Neural progenitor cell (in vitro differentiated cells): ENCODE measurements at regions not wholly inside any gene's neighbourhood (a gene's known extent, or its start where the extent isn't known, plus 50 kb on each side); places are given as distances from the start of the nearest gene placed in this dataset.

ENCODE experiments used
- CTCF ChIP-seq: fragments of 200-600 bp; sonication (generic); IDR thresholded peaks from 2 replicates; pipeline ENCODE4 v1.5.1; 2017; ENCODE audit warnings: antibody characterized with exemption, mild to moderate bottlenecking
- EZH2 ChIP-seq: fragments of 200-600 bp; sonication (generic); IDR thresholded peaks from 2 replicates; pipeline ENCODE4 v1.6.1; 2017; ENCODE audit warnings: antibody characterized with exemption, mild to moderate bottlenecking, moderate library complexity

GRCh38 chr1:184299406-184299790 lies 87.4 kb upstream of the C1orf21 start:
- TF ChIP-seq CTCF (no peak), EZH2 (no peak)
